Activated CD4-positive, alpha-beta memory T cell treated with anti-CD3 and anti-CD28 coated beads for 36 hours (primary cell): ENCODE measurements at regions not wholly inside any gene's neighbourhood (a gene's known extent, or its start where the extent isn't known, plus 50 kb on each side); places are given as distances from the start of the nearest gene placed in this dataset.

Experiments
- CTCF ChIA-PET: fragments of 350-600 bp; sonication (Branson Sonifier 250); formaldehyde crosslinking; loops from one replicate; lab custom pipeline; 2021; ENCODE audit warnings: antibody characterized with exemption, inconsistent platforms; lab: Charles Lee
- POLR2A ChIA-PET: fragments of 350-600 bp; sonication (Branson Sonifier 250); formaldehyde crosslinking; loops from one replicate; lab custom pipeline; 2021; ENCODE audit warnings: antibody characterized with exemption; lab: Charles Lee
- DNase-seq: peaks from one replicate; pipeline ENCODE4 v3.0.0-alpha.2; 2020
- H3K27ac Mint-ChIP-seq: one replicate; pipeline ENCODE4 v1.8.0; 2021; ENCODE audit warnings: mixed read lengths
- H3K27me3 Mint-ChIP-seq: one replicate; pipeline ENCODE4 v1.8.0; 2021; ENCODE audit warnings: mixed read lengths
- H3K36me3 Mint-ChIP-seq: one replicate; pipeline ENCODE4 v1.8.0; 2021; ENCODE audit warnings: mixed read lengths
- H3K4me1 Mint-ChIP-seq: one replicate; pipeline ENCODE4 v1.8.0; 2021; ENCODE audit warnings: low read depth, mixed read lengths
- H3K4me3 Mint-ChIP-seq: one replicate; pipeline ENCODE4 v1.8.0; 2021; ENCODE audit warnings: mild to moderate bottlenecking, mixed read lengths
- H3K9me3 Mint-ChIP-seq: one replicate; pipeline ENCODE4 v1.8.0; 2021; ENCODE audit warnings: mixed read lengths
- intact Hi-C: fragments of 100-400 bp; cut with micrococcal nuclease; formaldehyde crosslinking; loops from one replicate; pipeline ENCODE4 v1.15.1; 2023

GRCh38 chr6:51330971-51331370, 512.3 kb downstream of the TFAP2B start:
- Mint-ChIP-seq H3K4me1 (no peaks in the 10 kb centered on the region), H3K9me3 (no peaks in the 10 kb centered on the region), H3K27ac (no peak overlapping the region), H3K4me3 (no peak overlapping the region), H3K27me3 (no peaks in the 10 kb centered on the region), H3K36me3 (no peaks in the 10 kb centered on the region)
- intact Hi-C loops: no loop called here
- POLR2A ChIA-PET: no interaction called here
- CTCF ChIA-PET: no interaction called here
- DNase-seq: no peak

- ChIA-PET CTCF (no interaction called here), POLR2A (no interaction called here)
- no peaks in the 10 kb centered on the region for H3K27me3 Mint-ChIP-seq
- intact Hi-C loops: no loop called here
- DNase-seq: no peak
- no peak overlapping the region for H3K4me3 Mint-ChIP-seq
- H3K27ac Mint-ChIP-seq: no peak overlapping the region
- no peaks in the 10 kb centered on the region for H3K4me1 Mint-ChIP-seq
- H3K9me3 Mint-ChIP-seq: peaks cover 2% of the 10 kb centered on the region
- no peaks in the 10 kb centered on the region for H3K36me3 Mint-ChIP-seq
Observed at GRCh38 chr6:51335543-51335942, 516.9 kb downstream of the TFAP2B start.

GRCh38 chr6:51336185-51336584, 517.5 kb downstream of the TFAP2B start:
- no peaks in the 10 kb centered on the region for H3K36me3 Mint-ChIP-seq
- no peaks in the 10 kb centered on the region for H3K4me1 Mint-ChIP-seq
- CTCF ChIA-PET: no interaction called here
- H3K4me3 Mint-ChIP-seq: no peak overlapping the region
- DNase-seq: no peak
- no peaks in the 10 kb centered on the region for H3K27me3 Mint-ChIP-seq
- POLR2A ChIA-PET: no interaction called here
- no peak overlapping the region for H3K27ac Mint-ChIP-seq
- intact Hi-C loops: no loop called here
- H3K9me3 Mint-ChIP-seq: peaks cover 4% of the 10 kb centered on the region

- Mint-ChIP-seq H3K4me1 (no peaks in the 10 kb centered on the region), H3K27me3 (no peaks in the 10 kb centered on the region), H3K9me3 (peaks cover 5% of the 10 kb centered on the region), H3K36me3 (no peaks in the 10 kb centered on the region), H3K27ac (no peak overlapping the region), H3K4me3 (no peak overlapping the region)
- CTCF ChIA-PET: no interaction called here
- POLR2A ChIA-PET: no interaction called here
- intact Hi-C loops: no loop called here
- DNase-seq: no peak
Observed at GRCh38 chr6:51337277-51337676, 518.6 kb downstream of the TFAP2B start.

GRCh38 chr6:51339108-51339507, 520.4 kb downstream of the TFAP2B start:
- H3K27me3 Mint-ChIP-seq: no peaks in the 10 kb centered on the region
- H3K9me3 Mint-ChIP-seq: peaks cover 5% of the 10 kb centered on the region
- no peak for DNase-seq
- CTCF ChIA-PET: no interaction called here
- POLR2A ChIA-PET: no interaction called here
- intact Hi-C loops: no loop called here
- no peaks in the 10 kb centered on the region for H3K36me3 Mint-ChIP-seq
- no peak overlapping the region for H3K4me3 Mint-ChIP-seq
- no peak overlapping the region for H3K27ac Mint-ChIP-seq
- no peaks in the 10 kb centered on the region for H3K4me1 Mint-ChIP-seq

- no peak overlapping the region for H3K4me3 Mint-ChIP-seq
- no peak for DNase-seq
- no peak overlapping the region for H3K27ac Mint-ChIP-seq
- ChIA-PET CTCF (no interaction called here), POLR2A (no interaction called here)
- H3K36me3 Mint-ChIP-seq: no peaks in the 10 kb centered on the region
- intact Hi-C loops: no loop called here
- H3K4me1 Mint-ChIP-seq: no peaks in the 10 kb centered on the region
- H3K27me3 Mint-ChIP-seq: no peaks in the 10 kb centered on the region
- H3K9me3 Mint-ChIP-seq: peaks cover 5% of the 10 kb centered on the region
Observed at GRCh38 chr6:51339728-51340127, 521.1 kb downstream of the TFAP2B start.

GRCh38 chr6:51342393-51342792, 523.7 kb downstream of the TFAP2B start:
- Mint-ChIP-seq H3K4me3 (no peak overlapping the region), H3K36me3 (no peaks in the 10 kb centered on the region), H3K27ac (no peak overlapping the region), H3K27me3 (no peaks in the 10 kb centered on the region), H3K9me3 (peaks cover 6% of the 10 kb centered on the region), H3K4me1 (no peaks in the 10 kb centered on the region)
- intact Hi-C loops: no loop called here
- POLR2A ChIA-PET: no interaction called here
- CTCF ChIA-PET: no interaction called here
- no peak for DNase-seq

- ChIA-PET POLR2A (no interaction called here), CTCF (interaction anchor here (0.6 kb wide), 1 partner anchor 55 kb away, joined by 4 read pairs; no protein-coding TSS in a partner anchor)
- Mint-ChIP-seq H3K4me3 (no peak overlapping the region), H3K4me1 (no peaks in the 10 kb centered on the region), H3K27ac (no peak overlapping the region), H3K27me3 (no peaks in the 10 kb centered on the region), H3K36me3 (no peaks in the 10 kb centered on the region), H3K9me3 (peaks cover 4% of the 10 kb centered on the region)
- intact Hi-C loops: loop anchor here (5.0 kb wide), 1 partner anchor 533 kb away; the partner anchor contains the start of gene TFAP2B
- no peak for DNase-seq
Observed at GRCh38 chr6:51349857-51350256, 531.2 kb downstream of the TFAP2B start.

- ChIA-PET CTCF (interaction anchor here (0.6 kb wide), 1 partner anchor 54 kb away, joined by 4 read pairs; no protein-coding TSS in a partner anchor), POLR2A (no interaction called here)
- Mint-ChIP-seq H3K4me3 (no peak overlapping the region), H3K4me1 (no peaks in the 10 kb centered on the region), H3K27ac (no peak overlapping the region), H3K36me3 (no peaks in the 10 kb centered on the region), H3K27me3 (no peaks in the 10 kb centered on the region), H3K9me3 (peaks cover 4% of the 10 kb centered on the region)
- intact Hi-C loops: loop anchor here (5.0 kb wide), 1 partner anchor 533 kb away; the partner anchor contains the start of gene TFAP2B
- DNase-seq: no peak
Observed at GRCh38 chr6:51350308-51350904, 531.7 kb downstream of the TFAP2B start.

GRCh38 chr6:51352506-51353029, 533.9 kb downstream of the TFAP2B start:
- ChIA-PET POLR2A (no interaction called here), CTCF (no interaction called here)
- Mint-ChIP-seq H3K36me3 (no peaks in the 10 kb centered on the region), H3K4me1 (no peaks in the 10 kb centered on the region), H3K9me3 (peaks cover 2% of the 10 kb centered on the region), H3K27ac (no peak overlapping the region), H3K27me3 (no peaks in the 10 kb centered on the region), H3K4me3 (no peak overlapping the region)
- intact Hi-C loops: loop anchor here (5.0 kb wide), 1 partner anchor 535 kb away; the partner anchor contains the start of gene TFAP2B
- DNase-seq: no peak

GRCh38 chr6:51360287-51360686, 541.6 kb downstream of the TFAP2B start:
- Mint-ChIP-seq H3K4me3 (no peak overlapping the region), H3K9me3 (peaks cover 3% of the 10 kb centered on the region), H3K4me1 (no peaks in the 10 kb centered on the region), H3K36me3 (no peaks in the 10 kb centered on the region), H3K27ac (no peak overlapping the region), H3K27me3 (no peaks in the 10 kb centered on the region)
- intact Hi-C loops: no loop called here
- POLR2A ChIA-PET: no interaction called here
- no peak for DNase-seq
- CTCF ChIA-PET: no interaction called here

- Mint-ChIP-seq H3K27ac (no peak overlapping the region), H3K9me3 (no peaks in the 10 kb centered on the region), H3K4me1 (no peaks in the 10 kb centered on the region), H3K27me3 (no peaks in the 10 kb centered on the region), H3K36me3 (no peaks in the 10 kb centered on the region), H3K4me3 (no peak overlapping the region)
- intact Hi-C loops: no loop called here
- ChIA-PET CTCF (no interaction called here), POLR2A (no interaction called here)
- no peak for DNase-seq
Observed at GRCh38 chr6:51365566-51365965, 546.9 kb downstream of the TFAP2B start.

GRCh38 chr6:51369485-51369884, 550.8 kb downstream of the TFAP2B start:
- Mint-ChIP-seq H3K36me3 (no peaks in the 10 kb centered on the region), H3K4me3 (no peak overlapping the region), H3K27me3 (no peaks in the 10 kb centered on the region), H3K9me3 (no peaks in the 10 kb centered on the region), H3K4me1 (no peaks in the 10 kb centered on the region), H3K27ac (no peak overlapping the region)
- POLR2A ChIA-PET: no interaction called here
- CTCF ChIA-PET: no interaction called here
- intact Hi-C loops: no loop called here
- no peak for DNase-seq
